Thoracic aorta (tissue), 2 donors: ENCODE measurements at regions not wholly inside any gene's neighbourhood (a gene's known extent, or its start where the extent isn't known, plus 50 kb on each side); places are given as distances from the start of the nearest gene placed in this dataset.

ENCODE experiments used
- ATAC-seq: fragments of 150-250 bp; one replicate; pipeline ENCODE4 v1.8.0; 2017; ENCODE audit warnings: low read depth; ENCODE audit not compliant: insufficient number of reproducible peaks, low FRiP score
- DNase-seq: peaks from one replicate; pipeline ENCODE4 v3.0.0-alpha.2; 2020; ENCODE audit warnings: low spot score
- H3K27ac ChIP-seq, 2 donors: fragments of 200-600 bp; sonication (generic); 1 replicate in 1 of 2; 2 replicates in 1 of 2; pipeline ENCODE4 v1.5.1; 2016; ENCODE audit warnings: mild to moderate bottlenecking in 2 of 2, moderate library complexity in 2 of 2
- H3K27me3 ChIP-seq: fragments of 200-600 bp; sonication (generic); replicated peaks from 2 replicates; pipeline ENCODE4 v1.6.0; 2016; ENCODE audit warnings: mild to moderate bottlenecking; ENCODE audit not compliant: insufficient read depth
- H3K36me3 ChIP-seq: fragments of 200-600 bp; sonication (generic); one replicate; pipeline ENCODE4 v1.5.1; 2016
- H3K4me1 ChIP-seq, 2 donors: fragments of 200-600 bp; sonication (generic); 1 replicate in 1 of 2; 2 replicates in 1 of 2; pipeline versions ENCODE4 v1.5.1 to v1.6.0; 2016; ENCODE audit warnings: low read depth in 2 of 2, mild to moderate bottlenecking in 1 of 2; ENCODE audit not compliant: control insufficient read depth in 1 of 2
- H3K4me3 ChIP-seq: fragments of 200-600 bp; sonication (generic); 2 replicates; pipeline ENCODE4 v1.5.1; 2016; ENCODE audit warnings: mild to moderate bottlenecking
- H3K9me3 ChIP-seq: fragments of 200-600 bp; sonication (generic); 2 replicates; pipeline ENCODE4 v1.5.1; 2016
- CTCF ChIP-seq: fragments of 200-600 bp; sonication (generic); IDR thresholded peaks from one replicate; pipeline ENCODE4 v1.5.1; 2019; ENCODE audit warnings: antibody characterized with exemption

GRCh38 chr13:86135856-86136255, 336.6 kb upstream of the SLITRK6 start:
- no peaks in the 10 kb centered on the region for H3K4me1 ChIP-seq
- no peak overlapping the region for H3K27ac ChIP-seq
- H3K9me3 ChIP-seq: no peaks in the 10 kb centered on the region
- H3K36me3 ChIP-seq: no peaks in the 10 kb centered on the region
- no peaks in the 10 kb centered on the region for H3K27me3 ChIP-seq
- no peak for TF ChIP-seq CTCF
- ATAC-seq (no peak), DNase-seq (no peak)
- no peak overlapping the region for H3K4me3 ChIP-seq

GRCh38 chr13:86121881-86122280, 322.7 kb upstream of the SLITRK6 start:
- H3K27ac ChIP-seq: no peak overlapping the region
- ATAC-seq (no peak), DNase-seq (no peak)
- H3K4me1 ChIP-seq: no peaks in the 10 kb centered on the region
- H3K4me3 ChIP-seq: no peak overlapping the region
- no peaks in the 10 kb centered on the region for H3K27me3 ChIP-seq
- H3K9me3 ChIP-seq: no peaks in the 10 kb centered on the region
- no peaks in the 10 kb centered on the region for H3K36me3 ChIP-seq
- no peak for TF ChIP-seq CTCF

GRCh38 chr13:86109107-86109506, 309.9 kb upstream of the SLITRK6 start:
- no peak for ATAC-seq
- no peak for DNase-seq
- TF ChIP-seq CTCF: no peak
- Histone ChIP-seq H3K27ac (no peak overlapping the region), H3K4me3 (no peak overlapping the region), H3K36me3 (no peaks in the 10 kb centered on the region), H3K4me1 (no peaks in the 10 kb centered on the region), H3K27me3 (no peaks in the 10 kb centered on the region), H3K9me3 (no peaks in the 10 kb centered on the region)

GRCh38 chr13:86108334-86108733, 309.1 kb upstream of the SLITRK6 start:
- H3K9me3 ChIP-seq: no peaks in the 10 kb centered on the region
- no peak overlapping the region for H3K4me3 ChIP-seq
- no peak overlapping the region for H3K27ac ChIP-seq
- no peak for TF ChIP-seq CTCF
- no peak for ATAC-seq
- no peaks in the 10 kb centered on the region for H3K4me1 ChIP-seq
- DNase-seq: no peak
- H3K36me3 ChIP-seq: no peaks in the 10 kb centered on the region
- H3K27me3 ChIP-seq: no peaks in the 10 kb centered on the region

DNA sequence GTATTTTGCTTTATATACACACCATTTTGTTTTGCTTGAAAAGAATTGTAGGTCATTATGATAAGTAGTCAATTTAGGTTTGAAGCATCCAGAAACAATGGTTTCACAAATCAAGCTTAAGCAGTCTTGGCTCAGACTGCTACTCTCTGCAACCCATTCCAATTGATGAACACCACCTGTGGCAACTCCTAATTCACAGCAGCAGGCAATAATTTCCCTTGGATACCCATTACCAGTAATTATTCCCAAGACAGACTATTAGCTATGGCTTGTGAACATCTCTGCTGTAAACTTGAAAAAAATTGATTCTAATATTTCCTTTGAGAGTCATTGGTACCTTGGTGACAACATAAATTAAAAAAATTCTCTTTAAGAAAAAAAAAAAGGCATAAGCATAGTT, 299.3 kb upstream of the SLITRK6 start:
- TF ChIP-seq CTCF: no peak
- DNase-seq (no peak), ATAC-seq (no peak)
- Histone ChIP-seq H3K4me1 (no peaks in the 10 kb centered on the region), H3K27ac (no peak overlapping the region), H3K27me3 (no peaks in the 10 kb centered on the region), H3K9me3 (no peaks in the 10 kb centered on the region), H3K36me3 (no peaks in the 10 kb centered on the region), H3K4me3 (no peak overlapping the region)
